HG03442 (cell line): ENCODE measurements at regions not wholly inside any gene's neighbourhood (a gene's known extent, or its start where the extent isn't known, plus 50 kb on each side); places are given as distances from the start of the nearest gene placed in this dataset.

Experiments used
- ATAC-seq: cut with Tn5 transposase; IDR thresholded peaks from one replicate; pipeline ENCODE4 v1.9.1; 2021; ENCODE audit warnings: mild to moderate bottlenecking, moderate library complexity; ENCODE audit not compliant: unreplicated experiment

GRCh38 chr5:28517691-28518090, 1479.3 kb upstream of the CDH9 start:
- no peak for ATAC-seq

- no peak for ATAC-seq
Measured at GRCh38 chr5:28516722-28517121, 1478.3 kb upstream of the CDH9 start.

- ATAC-seq = no peak
Measured at GRCh38 chr5:28512648-28513047, 1474.3 kb upstream of the CDH9 start.

GRCh38 chr5:28505121-28505520, 1466.7 kb upstream of the CDH9 start:
- no peak for ATAC-seq

- ATAC-seq = no peak
Measured at GRCh38 chr5:28500511-28500910, 1462.1 kb upstream of the CDH9 start.

GRCh38 chr5:28499766-28500290, 1461.4 kb upstream of the CDH9 start:
- ATAC-seq = no peak

- no peak for ATAC-seq
Measured at GRCh38 chr5:28495876-28496275, 1457.5 kb upstream of the CDH9 start.

GRCh38 chr5:28493456-28493855, 1455.1 kb upstream of the CDH9 start:
- ATAC-seq = no peak

GRCh38 chr5:28488752-28489151, 1450.4 kb upstream of the CDH9 start:
- no peak for ATAC-seq

- ATAC-seq = no peak
Measured at GRCh38 chr5:28483327-28484025, 1445.1 kb upstream of the CDH9 start.

GRCh38 chr5:28473531-28474107, 1435.2 kb upstream of the CDH9 start:
- ATAC-seq = no peak

- no peak for ATAC-seq
Measured at GRCh38 chr5:28468166-28468565, 1429.8 kb upstream of the CDH9 start.

GRCh38 chr5:28463728-28464127, 1425.3 kb upstream of the CDH9 start:
- ATAC-seq = no peak

- no peak for ATAC-seq
Measured at GRCh38 chr5:28451483-28451882, 1413.1 kb upstream of the CDH9 start.

- ATAC-seq = no peak
Measured at GRCh38 chr5:28450997-28451396, 1412.6 kb upstream of the CDH9 start.

GRCh38 chr5:28448791-28449190, 1410.4 kb upstream of the CDH9 start:
- ATAC-seq = no peak

GRCh38 chr5:28430565-28431178, 1392.3 kb upstream of the CDH9 start:
- no peak for ATAC-seq

- ATAC-seq = no peak
Measured at GRCh38 chr5:28421141-28421540, 1382.8 kb upstream of the CDH9 start.

- no peak for ATAC-seq
Measured at GRCh38 chr5:28415791-28416443, 1377.5 kb upstream of the CDH9 start.

- no peak for ATAC-seq
Measured at GRCh38 chr5:28414619-28415018, 1376.2 kb upstream of the CDH9 start.

GRCh38 chr5:28408651-28409050, 1370.3 kb upstream of the CDH9 start:
- no peak for ATAC-seq

GRCh38 chr5:28408186-28408585, 1369.8 kb upstream of the CDH9 start:
- ATAC-seq = no peak
